Fibroblast of the aortic adventitia (primary cell): ENCODE measurements at regions not wholly inside any gene's neighbourhood (a gene's known extent, or its start where the extent isn't known, plus 50 kb on each side); places are given as distances from the start of the nearest gene placed in this dataset.

Experiments used
- DNase-seq: peaks from one replicate; pipeline ENCODE4 v3.0.0-alpha.2; 2010; ENCODE audit warnings: low read depth
- H3K4me3 ChIP-seq: 2 replicates; pipeline ENCODE4 v1.5.1; 2011; ENCODE audit warnings: low read depth, mild to moderate bottlenecking, control low read depth, low read length, moderate library complexity
- CTCF ChIP-seq: IDR thresholded peaks from 2 replicates; pipeline ENCODE4 v1.5.1; 2011; ENCODE audit warnings: mild to moderate bottlenecking, low read length, control low read depth, inconsistent platforms; ENCODE audit not compliant: insufficient read depth

- no peak for TF ChIP-seq CTCF
- no peak for DNase-seq
- H3K4me3 ChIP-seq: no peak overlapping the region
Measured at GRCh38 chr17:33661975-33662374, 368.9 kb upstream of the ASIC2 start.

GRCh38 chr17:33664116-33664840 is 371.2 kb upstream of the ASIC2 start:
- H3K4me3 ChIP-seq: no peak overlapping the region
- TF ChIP-seq CTCF: no peak
- no peak for DNase-seq

GRCh38 chr17:33667052-33667509 is 374.0 kb upstream of the ASIC2 start:
- DNase-seq: no peak
- H3K4me3 ChIP-seq: no peak overlapping the region

GRCh38 chr17:33667671-33668070 is 374.6 kb upstream of the ASIC2 start:
- TF ChIP-seq CTCF: no peak
- no peak for DNase-seq
- H3K4me3 ChIP-seq: no peak overlapping the region

More at GRCh38 chr17:33667052-33667509, 374.0 kb upstream of the ASIC2 start:
- TF ChIP-seq CTCF: no peak

- H3K4me3 ChIP-seq: no peak overlapping the region
- DNase-seq: no peak
- TF ChIP-seq CTCF: no peak
Measured at GRCh38 chr17:33668516-33668915, 375.4 kb upstream of the ASIC2 start.

GRCh38 chr17:33671491-33671890 is 378.4 kb upstream of the ASIC2 start:
- no peak for TF ChIP-seq CTCF
- no peak for DNase-seq
- no peak overlapping the region for H3K4me3 ChIP-seq

- no peak overlapping the region for H3K4me3 ChIP-seq
- TF ChIP-seq CTCF: peak; percentile 81
- DNase-seq: peak; percentile 58
Measured at GRCh38 chr17:33674685-33675084, 381.6 kb upstream of the ASIC2 start.
